PC-9 (cell line): ENCODE measurements at regions not wholly inside any gene's neighbourhood (a gene's known extent, or its start where the extent isn't known, plus 50 kb on each side); places are given as distances from the start of the nearest gene placed in this dataset.

ENCODE experiments used
- BruUV-seq: library from RNA; stranded (reverse); fragments of 400-500 nt; replicated peaks from 2 replicates; lab custom pipeline; 2021; lab: Mats Ljungman, UMichigan
- CTCF ChIA-PET: fragments of 300-600 bp; sonication (Branson Sonifier 250); formaldehyde crosslinking; loops from one replicate; lab custom pipeline; 2022; ENCODE audit warnings: antibody characterized with exemption; lab: Charles Lee
- POLR2A ChIA-PET: fragments of 300-600 bp; sonication (Branson Sonifier 250); formaldehyde crosslinking; loops from one replicate; lab custom pipeline; 2022; ENCODE audit warnings: antibody characterized with exemption; ENCODE audit not compliant: unreplicated experiment; lab: Charles Lee
- DNase-seq, 2 experiments: peaks; one replicate each; pipeline versions ENCODE4 v3.0.0 to v3.0.0-alpha.2; 2015 to 2022; ENCODE audit warnings: mixed read lengths in 1 of 2
- H2AFZ ChIP-seq: fragments of 200-600 bp; sonication (generic); 2 replicates; pipeline ENCODE4 v1.8.1; 2017; ENCODE audit warnings: antibody characterized with exemption
- H3F3A ChIP-seq: fragments of 200-600 bp; sonication (generic); 2 replicates; pipeline ENCODE4 v1.8.1; 2017; ENCODE audit warnings: antibody characterized with exemption, mild to moderate bottlenecking, low read depth; ENCODE audit not compliant: insufficient read depth
- H3K27ac ChIP-seq: fragments of 200-600 bp; sonication (generic); 2 replicates; pipeline ENCODE4 v1.6.1; 2016; ENCODE audit warnings: mixed run types
- H3K27me3 ChIP-seq: fragments of 200-600 bp; sonication (generic); 2 replicates; pipeline ENCODE4 v1.6.1; 2016; ENCODE audit warnings: low read depth, mixed run types; ENCODE audit not compliant: insufficient read depth
- H3K36me3 ChIP-seq: fragments of 200-600 bp; sonication (generic); 2 replicates; pipeline ENCODE4 v1.6.1; 2016; ENCODE audit warnings: low read depth, mixed run types
- H3K4me1 ChIP-seq: fragments of 200-600 bp; sonication (generic); replicated peaks from 2 replicates; pipeline ENCODE4 v1.6.1; 2016; ENCODE audit warnings: mixed run types; ENCODE audit not compliant: insufficient read depth
- H3K4me2 ChIP-seq: fragments of 200-600 bp; sonication (generic); 2 replicates; pipeline ENCODE4 v1.6.1; 2017; ENCODE audit warnings: mixed run types
- H3K4me3 ChIP-seq: fragments of 200-600 bp; sonication (generic); 2 replicates; pipeline ENCODE4 v1.6.1; 2016; ENCODE audit warnings: mixed run types
- H3K79me2 ChIP-seq: fragments of 200-600 bp; sonication (generic); 2 replicates; pipeline ENCODE4 v1.6.1; 2017; ENCODE audit warnings: low read depth, mixed run types
- H3K9me2 ChIP-seq: fragments of 200-600 bp; sonication (generic); 2 replicates; pipeline ENCODE4 v1.8.1; 2017; ENCODE audit warnings: mild to moderate bottlenecking; ENCODE audit not compliant: insufficient read depth
- H3K9me3 ChIP-seq: fragments of 200-600 bp; sonication (generic); 2 replicates; pipeline ENCODE4 v1.8.1; 2016; ENCODE audit warnings: low read depth; ENCODE audit not compliant: insufficient read depth
- H4K20me1 ChIP-seq: fragments of 200-600 bp; sonication (generic); 2 replicates; pipeline ENCODE4 v1.8.1; 2017; ENCODE audit not compliant: insufficient read depth
- EZH2 ChIP-seq: fragments of 200-600 bp; sonication (generic); IDR thresholded peaks from 2 replicates; pipeline ENCODE4 v1.8.0; 2017; ENCODE audit warnings: antibody characterized with exemption, low read depth
- intact Hi-C: fragments of 100-400 bp; cut with micrococcal nuclease; formaldehyde crosslinking; loops from one replicate; pipeline ENCODE4 v1.10.0; 2022; ENCODE audit not compliant: unreplicated experiment
- TF ChIP-seq, protein P1 (sequence below): fragments of 200-600 bp; sonication (generic); conservative IDR thresholded peaks from 2 replicates; pipeline ENCODE4 v1.6.1; 2017; ENCODE audit warnings: mixed run types, antibody characterized with exemption, mild to moderate bottlenecking, moderate library complexity

DNA sequence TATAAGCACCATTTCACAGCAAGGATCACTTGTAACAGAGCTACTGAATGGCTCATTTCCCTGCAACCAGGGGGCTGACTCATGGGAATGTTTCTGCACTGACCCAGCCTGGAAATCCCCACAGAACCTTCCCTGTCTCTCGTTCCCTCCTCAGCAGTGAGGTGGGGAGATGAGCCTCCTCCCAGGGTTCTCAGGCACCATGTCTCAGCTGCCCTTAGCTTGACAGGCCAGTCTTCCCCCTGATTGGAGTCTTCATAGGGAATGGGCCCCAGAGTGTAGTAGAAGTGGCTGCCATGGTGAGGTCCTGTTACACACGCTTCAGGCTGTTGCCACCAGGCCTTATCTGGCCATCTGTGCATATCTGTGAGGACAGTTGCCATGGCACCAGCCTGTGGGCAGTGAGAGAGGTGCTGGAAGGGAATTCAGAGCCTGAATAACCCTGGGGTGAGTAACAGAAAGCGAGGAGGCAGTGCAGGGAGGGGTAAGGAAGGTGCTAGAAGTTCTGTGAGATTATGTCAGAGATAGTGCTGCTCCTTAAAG is 324.4 kb downstream of the ENC1 start:
- H2AFZ ChIP-seq: no peak overlapping the region; the same call in 1 of the 2 replicates
- no peaks in the 10 kb centered on the region for H3K79me2 ChIP-seq
- no peaks in the 10 kb centered on the region for H3K36me3 ChIP-seq
- TF ChIP-seq EZH2: no peak
- TF ChIP-seq, protein P1, sequence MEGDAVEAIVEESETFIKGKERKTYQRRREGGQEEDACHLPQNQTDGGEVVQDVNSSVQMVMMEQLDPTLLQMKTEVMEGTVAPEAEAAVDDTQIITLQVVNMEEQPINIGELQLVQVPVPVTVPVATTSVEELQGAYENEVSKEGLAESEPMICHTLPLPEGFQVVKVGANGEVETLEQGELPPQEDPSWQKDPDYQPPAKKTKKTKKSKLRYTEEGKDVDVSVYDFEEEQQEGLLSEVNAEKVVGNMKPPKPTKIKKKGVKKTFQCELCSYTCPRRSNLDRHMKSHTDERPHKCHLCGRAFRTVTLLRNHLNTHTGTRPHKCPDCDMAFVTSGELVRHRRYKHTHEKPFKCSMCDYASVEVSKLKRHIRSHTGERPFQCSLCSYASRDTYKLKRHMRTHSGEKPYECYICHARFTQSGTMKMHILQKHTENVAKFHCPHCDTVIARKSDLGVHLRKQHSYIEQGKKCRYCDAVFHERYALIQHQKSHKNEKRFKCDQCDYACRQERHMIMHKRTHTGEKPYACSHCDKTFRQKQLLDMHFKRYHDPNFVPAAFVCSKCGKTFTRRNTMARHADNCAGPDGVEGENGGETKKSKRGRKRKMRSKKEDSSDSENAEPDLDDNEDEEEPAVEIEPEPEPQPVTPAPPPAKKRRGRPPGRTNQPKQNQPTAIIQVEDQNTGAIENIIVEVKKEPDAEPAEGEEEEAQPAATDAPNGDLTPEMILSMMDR: no peak
- no peak overlapping the region for H3K4me3 ChIP-seq
- peaks cover 43% of the 10 kb centered on the region for H3F3A ChIP-seq
- H3K4me1 ChIP-seq: peaks cover 66% of the 10 kb centered on the region
- BruUV-seq: no TSS peak
- H3K27me3 ChIP-seq: no peaks in the 10 kb centered on the region
- no peaks in the 10 kb centered on the region for H3K9me3 ChIP-seq
- peak overlapping the region; percentile 67 for H3K4me2 ChIP-seq
- no peaks in the 10 kb centered on the region for H4K20me1 ChIP-seq
- ChIA-PET POLR2A (interaction anchor here (0.5 to 1.0 kb wide), 8 partner anchors 44 to 498 kb away, joined by 3 to 9 read pairs (median 4); partner anchors contain the start of gene ENC1), CTCF (interaction anchor here (1.1 kb wide), 1 partner anchor 691 kb away, joined by 9 read pairs; the partner anchor contains the start of gene ARHGEF28)
- H3K27ac ChIP-seq: peak overlapping the region; percentile 98
- intact Hi-C loops: loop anchor here (1.0 to 10.0 kb wide), 13 partner anchors 11 to 411 kb away; no protein-coding TSS in a partner anchor
- peak; percentile 94 to 98 for DNase-seq
- H3K9me2 ChIP-seq: no peaks in the 10 kb centered on the region

DNA sequence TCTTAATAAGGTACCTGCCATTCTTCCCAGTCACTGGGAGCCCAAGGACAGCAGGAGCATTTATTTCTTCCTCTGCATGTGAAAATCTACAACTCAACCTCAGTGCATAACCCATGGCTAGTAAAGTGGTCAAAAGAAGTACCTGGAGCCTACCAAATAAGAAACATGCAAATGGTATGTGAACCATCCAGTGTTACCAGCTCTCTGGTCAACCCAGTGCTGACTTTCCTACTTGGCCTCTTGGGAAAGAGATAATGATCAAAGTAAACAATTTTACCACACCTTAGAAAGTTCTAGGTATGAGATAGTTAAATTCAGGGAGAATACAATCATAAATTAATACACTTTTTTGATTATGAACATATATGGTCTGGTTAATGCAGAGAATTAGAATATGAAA is 325.6 kb downstream of the ENC1 start:
- Histone ChIP-seq H3K9me3 (no peaks in the 10 kb centered on the region), H3F3A (peaks cover 43% of the 10 kb centered on the region), H3K79me2 (no peaks in the 10 kb centered on the region), H3K9me2 (no peaks in the 10 kb centered on the region), H3K4me2 (peak overlapping the region; percentile 67), H2AFZ (no peak overlapping the region), H4K20me1 (no peaks in the 10 kb centered on the region), H3K36me3 (no peaks in the 10 kb centered on the region), H3K4me3 (no peak overlapping the region), H3K27me3 (no peaks in the 10 kb centered on the region), H3K27ac (peak overlapping the region; percentile 98), H3K4me1 (peaks cover 78% of the 10 kb centered on the region)
- TF ChIP-seq, protein P1: no peak
- TF ChIP-seq EZH2: no peak
- POLR2A ChIA-PET: interaction anchor here (0.5 kb wide), 2 partner anchors 73 to 324 kb away, joined by 3 read pairs; no protein-coding TSS in a partner anchor
- intact Hi-C loops: loop anchor here (10.0 kb wide), 1 partner anchor 410 kb away; no protein-coding TSS in a partner anchor
- BruUV-seq: no TSS peak
- peak; percentile 60 to 97 for DNase-seq
- CTCF ChIA-PET: interaction anchor here (1.3 kb wide), 1 partner anchor 43 kb away, joined by 3 read pairs; no protein-coding TSS in a partner anchor

DNA sequence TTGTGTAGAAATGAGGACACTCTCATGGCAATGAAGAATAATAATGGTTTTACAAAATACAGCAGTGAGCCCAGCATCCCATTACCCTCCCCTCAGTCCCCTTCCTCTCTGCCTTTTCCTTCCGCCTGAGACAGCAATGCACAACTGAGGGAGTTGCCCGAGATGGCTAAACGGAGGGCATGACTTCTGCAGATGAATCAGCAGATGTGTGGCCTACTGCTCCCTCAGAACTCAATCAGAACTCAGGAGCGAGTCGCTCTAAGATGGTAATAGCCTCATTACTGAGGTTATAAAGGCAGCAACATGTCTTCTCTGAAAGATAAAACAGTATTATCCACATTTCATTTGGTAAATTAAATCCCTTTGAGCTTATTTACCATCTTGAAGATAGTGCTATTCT is 326.6 kb downstream of the ENC1 start:
- Histone ChIP-seq H3K4me2 (peak overlapping the region; percentile 67; the same call in 1 of the 2 replicates), H3F3A (peaks cover 38% of the 10 kb centered on the region), H3K4me3 (no peak overlapping the region), H4K20me1 (no peaks in the 10 kb centered on the region), H3K4me1 (peaks cover 73% of the 10 kb centered on the region), H3K27ac (peak overlapping the region; percentile 98), H3K9me2 (no peaks in the 10 kb centered on the region), H3K9me3 (no peaks in the 10 kb centered on the region), H2AFZ (no peak overlapping the region), H3K79me2 (no peaks in the 10 kb centered on the region), H3K36me3 (no peaks in the 10 kb centered on the region), H3K27me3 (no peaks in the 10 kb centered on the region)
- no TSS peak for BruUV-seq
- ChIA-PET CTCF (interaction anchor here (0.6 kb wide), 1 partner anchor 19 kb away, joined by 3 read pairs; no protein-coding TSS in a partner anchor), POLR2A (interaction anchor here (0.6 kb wide), 1 partner anchor 28 kb away, joined by 5 read pairs; no protein-coding TSS in a partner anchor)
- no peak for DNase-seq
- TF ChIP-seq, protein P1: no peak
- no peak for TF ChIP-seq EZH2
- intact Hi-C loops: loop anchor here (10.0 kb wide), 1 partner anchor 409 kb away; no protein-coding TSS in a partner anchor
